ENCODE measurements at regions not wholly inside any gene's neighbourhood (a gene's known extent, or its start where the extent isn't known, plus 50 kb on each side); places are given as distances from the start of the nearest gene placed in this dataset.
"Not testable (repeated sequence)": the region's sequence is repeated elsewhere in the genome, so short reads cannot be mapped to it uniquely, and the experiment has no call there.

DNA sequence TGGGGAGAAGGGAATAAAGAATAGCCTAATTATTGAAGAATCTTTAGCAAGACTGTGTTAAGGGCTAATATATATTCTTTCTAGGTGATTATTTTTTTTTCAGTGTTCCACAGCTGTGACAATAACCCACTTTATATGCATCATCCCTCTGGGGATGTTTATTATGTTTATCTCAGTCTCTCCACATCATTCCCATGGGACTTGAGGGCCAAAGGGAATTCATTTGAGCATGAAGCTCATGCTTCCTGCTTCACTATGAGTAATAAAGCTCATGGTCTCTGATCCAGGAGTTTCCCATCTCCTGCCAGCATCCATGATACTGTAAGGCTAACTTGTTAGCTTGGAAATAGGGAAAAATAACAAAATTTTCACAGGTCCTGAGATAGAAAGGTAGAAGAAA lies 1888.4 kb downstream of the LRRC4C start:
- Histone ChIP-seq H3K36me3 (no peaks in the 10 kb centered on the region), H3K27me3 (no peaks in the 10 kb centered on the region), H3K9me3 (peaks cover 0 to 2% of the 10 kb centered on the region in 2 donors), H3K4me1 (no peaks in the 10 kb centered on the region), H3K27ac (no peak overlapping the region), H3K4me3 (no peak overlapping the region)
- intact Hi-C loops (cut with DNase I) = no loop called here
- ATAC-seq (no peak), DNase-seq (no peak)
- TF ChIP-seq, protein P1, sequence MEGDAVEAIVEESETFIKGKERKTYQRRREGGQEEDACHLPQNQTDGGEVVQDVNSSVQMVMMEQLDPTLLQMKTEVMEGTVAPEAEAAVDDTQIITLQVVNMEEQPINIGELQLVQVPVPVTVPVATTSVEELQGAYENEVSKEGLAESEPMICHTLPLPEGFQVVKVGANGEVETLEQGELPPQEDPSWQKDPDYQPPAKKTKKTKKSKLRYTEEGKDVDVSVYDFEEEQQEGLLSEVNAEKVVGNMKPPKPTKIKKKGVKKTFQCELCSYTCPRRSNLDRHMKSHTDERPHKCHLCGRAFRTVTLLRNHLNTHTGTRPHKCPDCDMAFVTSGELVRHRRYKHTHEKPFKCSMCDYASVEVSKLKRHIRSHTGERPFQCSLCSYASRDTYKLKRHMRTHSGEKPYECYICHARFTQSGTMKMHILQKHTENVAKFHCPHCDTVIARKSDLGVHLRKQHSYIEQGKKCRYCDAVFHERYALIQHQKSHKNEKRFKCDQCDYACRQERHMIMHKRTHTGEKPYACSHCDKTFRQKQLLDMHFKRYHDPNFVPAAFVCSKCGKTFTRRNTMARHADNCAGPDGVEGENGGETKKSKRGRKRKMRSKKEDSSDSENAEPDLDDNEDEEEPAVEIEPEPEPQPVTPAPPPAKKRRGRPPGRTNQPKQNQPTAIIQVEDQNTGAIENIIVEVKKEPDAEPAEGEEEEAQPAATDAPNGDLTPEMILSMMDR (IDR thresholded peaks at IDR 0.05) = no peak

GRCh38 chr11:39570526-39570925 lies 1888.9 kb downstream of the LRRC4C start:
- H3K4me1 ChIP-seq = no peaks in the 10 kb centered on the region
- no peak for ATAC-seq
- H3K36me3 ChIP-seq = no peaks in the 10 kb centered on the region
- DNase-seq = no peak
- H3K27me3 ChIP-seq = no peaks in the 10 kb centered on the region
- TF ChIP-seq, protein P1 (IDR thresholded peaks at IDR 0.05) = no peak
- H3K4me3 ChIP-seq = no peak overlapping the region
- H3K9me3 ChIP-seq = peaks cover 0 to 3% of the 10 kb centered on the region in 2 donors
- intact Hi-C loops (cut with DNase I) = no loop called here
- no peak overlapping the region for H3K27ac ChIP-seq

DNA sequence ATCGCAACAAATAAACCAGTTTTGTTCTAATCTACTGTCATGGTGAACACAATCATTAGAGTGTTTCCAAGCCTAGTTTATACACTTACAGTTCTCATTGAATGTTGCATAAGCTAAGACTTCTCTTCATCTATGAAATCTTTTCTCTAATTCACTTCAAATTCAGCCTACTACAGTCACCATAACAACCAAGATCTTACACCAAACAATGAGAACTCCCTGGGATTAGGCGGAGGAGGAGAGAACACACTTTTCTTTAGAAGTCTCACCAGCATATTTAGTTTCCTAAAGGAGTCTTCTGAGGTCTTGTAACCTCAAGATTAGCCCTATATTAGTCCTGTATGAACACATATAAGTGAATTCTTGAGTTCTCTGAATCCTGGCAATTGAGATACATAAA lies 1889.7 kb downstream of the LRRC4C start:
- no peak for DNase-seq
- Histone ChIP-seq H3K4me1 (no peaks in the 10 kb centered on the region), H3K4me3 (no peak overlapping the region)

DNA sequence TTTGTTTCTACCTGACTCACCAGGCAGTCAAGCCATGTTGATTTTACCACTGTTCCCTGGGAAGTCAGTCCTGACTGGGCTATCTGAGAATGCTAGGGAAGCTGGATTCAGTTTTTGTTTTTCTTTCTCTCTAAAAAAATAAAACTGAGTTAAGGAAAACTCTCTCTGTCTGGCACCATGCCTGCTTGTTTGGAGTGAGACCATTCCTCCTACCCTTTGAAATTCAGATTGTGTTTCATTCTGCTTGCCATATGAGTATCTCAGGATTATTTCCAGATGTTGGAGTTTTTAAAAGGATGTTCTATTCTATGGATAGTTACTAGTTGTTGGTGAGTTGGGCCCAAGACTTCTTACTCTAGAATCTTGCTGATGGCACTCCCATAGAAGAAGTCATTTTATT lies 1917.0 kb downstream of the LRRC4C start:
- Histone ChIP-seq H3K4me1 (no peaks in the 10 kb centered on the region), H3K9me3 (peaks cover 0 to 25% of the 10 kb centered on the region in 2 donors), H3K27me3 (no peaks in the 10 kb centered on the region), H3K36me3 (no peaks in the 10 kb centered on the region), H3K4me3 (no peak overlapping the region), H3K27ac (no peak overlapping the region)
- TF ChIP-seq, protein P1 (IDR thresholded peaks at IDR 0.05) = no peak
- DNase-seq (no peak), ATAC-seq (no peak)
- intact Hi-C loops (cut with DNase I) = no loop called here

More for the DNA sequence above, 1889.7 kb downstream of the LRRC4C start:
- no peaks in the 10 kb centered on the region for H3K27me3 ChIP-seq
- TF ChIP-seq, protein P1 (IDR thresholded peaks at IDR 0.05) = no peak
- H3K27ac ChIP-seq = no peak overlapping the region
- intact Hi-C loops (cut with DNase I) = no loop called here
- H3K9me3 ChIP-seq = peaks cover 0 to 8% of the 10 kb centered on the region in 2 donors
- H3K36me3 ChIP-seq = no peaks in the 10 kb centered on the region
- no peak for ATAC-seq

DNA sequence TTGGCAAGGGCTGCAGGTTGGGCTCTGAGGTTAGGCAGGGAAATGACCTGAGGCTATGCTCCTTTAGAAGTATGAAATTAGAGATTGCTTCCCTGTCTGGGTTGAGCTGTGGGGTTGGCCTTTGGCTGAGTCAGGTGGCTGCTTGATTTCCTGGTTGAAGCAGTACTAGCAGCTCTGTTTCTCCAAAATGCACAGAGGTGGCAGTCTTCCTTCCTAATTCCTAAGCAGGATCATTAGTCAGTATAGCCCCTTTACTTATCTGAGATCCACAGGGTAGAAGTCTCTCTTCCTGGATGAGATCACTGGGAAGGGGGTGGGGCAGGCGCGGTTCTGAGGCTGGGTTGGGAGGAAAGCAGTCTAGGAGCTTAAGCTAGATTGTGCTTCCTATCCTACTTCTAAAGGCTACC lies 1917.5 kb downstream of the LRRC4C start:
- no peak overlapping the region for H3K27ac ChIP-seq
- H3K36me3 ChIP-seq = no peaks in the 10 kb centered on the region
- H3K27me3 ChIP-seq = no peaks in the 10 kb centered on the region
- no peak for ATAC-seq
- DNase-seq = no peak
- intact Hi-C loops (cut with DNase I) = no loop called here
- TF ChIP-seq, protein P1 (IDR thresholded peaks at IDR 0.05) = no peak
- peaks cover 0 to 28% of the 10 kb centered on the region in 2 donors for H3K9me3 ChIP-seq
- no peak overlapping the region for H3K4me3 ChIP-seq
- no peaks in the 10 kb centered on the region for H3K4me1 ChIP-seq

DNA sequence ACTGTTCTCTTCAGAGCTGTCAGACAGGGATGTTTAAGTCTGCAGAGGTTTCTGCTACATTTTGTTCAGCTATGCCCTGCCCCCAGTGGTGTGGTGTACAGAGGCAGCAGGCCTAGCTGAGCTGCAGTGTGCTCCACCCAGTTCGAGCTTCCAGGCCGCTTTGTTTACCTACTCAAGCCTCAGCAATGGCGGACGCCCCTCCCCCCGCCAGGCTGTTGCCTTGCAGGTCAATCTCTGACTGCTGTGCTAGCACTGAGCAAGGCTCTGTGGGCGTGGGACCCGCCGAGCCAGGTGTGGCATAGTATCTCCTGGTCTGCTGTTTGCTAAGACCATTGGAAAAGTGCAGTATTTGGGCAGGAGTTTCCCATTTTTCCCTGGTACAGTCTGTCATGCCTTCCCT lies 1923.1 kb downstream of the LRRC4C start:
- ATAC-seq; H3K27ac ChIP-seq; H3K27me3 ChIP-seq; H3K4me3 ChIP-seq; intact Hi-C loops (cut with DNase I); H3K4me1 ChIP-seq; H3K36me3 ChIP-seq: not testable (repeated sequence)
- peak in 1 of 4 donors; percentile 61 for DNase-seq
- H3K9me3 ChIP-seq = peaks cover 0 to 42% of the 10 kb centered on the region in 2 donors
